ENCODE measurements at regions not wholly inside any gene's neighbourhood (a gene's known extent, or its start where the extent isn't known, plus 50 kb on each side); places are given as distances from the start of the nearest gene placed in this dataset.

GRCh38 chrX:39665830-39666518 is 431.8 kb downstream of the BCOR start:
- no peak for DNase-seq
- no peak overlapping the region for H3K4me3 ChIP-seq
- no peaks in the 10 kb centered on the region for H3K36me3 ChIP-seq
- intact Hi-C loops (cut with DNase I), result no loop called here
- no peak overlapping the region for H3K27ac ChIP-seq
- H3K4me1 ChIP-seq, result no peaks in the 10 kb centered on the region
- H3K9me3 ChIP-seq, result no peaks in the 10 kb centered on the region
- H3K27me3 ChIP-seq (ENCODE audit: low read depth), result no peaks in the 10 kb centered on the region
- no peak for TF ChIP-seq CTCF (IDR thresholded peaks at IDR 0.05)
- ATAC-seq, result no peak

GRCh38 chrX:39667191-39667590 is 430.6 kb downstream of the BCOR start:
- DNase-seq (no peak), ATAC-seq (no peak)
- Histone ChIP-seq H3K27ac (no peak overlapping the region), H3K4me3 (no peak overlapping the region), H3K4me1 (no peaks in the 10 kb centered on the region), H3K9me3 (no peaks in the 10 kb centered on the region), H3K27me3 (ENCODE audit: low read depth) (no peaks in the 10 kb centered on the region), H3K36me3 (no peaks in the 10 kb centered on the region)
- intact Hi-C loops (cut with DNase I), result no loop called here
- no peak for TF ChIP-seq CTCF (IDR thresholded peaks at IDR 0.05)

- DNase-seq (no peak), ATAC-seq (no peak)
- Histone ChIP-seq H3K36me3 (no peaks in the 10 kb centered on the region), H3K9me3 (no peaks in the 10 kb centered on the region), H3K4me3 (no peak overlapping the region), H3K27me3 (ENCODE audit: low read depth) (no peaks in the 10 kb centered on the region), H3K27ac (no peak overlapping the region), H3K4me1 (no peaks in the 10 kb centered on the region)
- intact Hi-C loops (cut with DNase I), result no loop called here
- TF ChIP-seq CTCF (IDR thresholded peaks at IDR 0.05), result no peak
Observed at GRCh38 chrX:39667736-39668482, 429.8 kb downstream of the BCOR start.

GRCh38 chrX:39669668-39670067 is 428.1 kb downstream of the BCOR start:
- Histone ChIP-seq H3K4me3 (no peak overlapping the region), H3K9me3 (no peaks in the 10 kb centered on the region), H3K4me1 (no peaks in the 10 kb centered on the region), H3K36me3 (no peaks in the 10 kb centered on the region), H3K27me3 (ENCODE audit: low read depth) (no peaks in the 10 kb centered on the region), H3K27ac (no peak overlapping the region)
- intact Hi-C loops (cut with DNase I), result no loop called here
- no peak for ATAC-seq
- TF ChIP-seq CTCF (IDR thresholded peaks at IDR 0.05), result no peak
- no peak for DNase-seq

- ATAC-seq, result no peak
- Histone ChIP-seq H3K4me1 (no peaks in the 10 kb centered on the region), H3K36me3 (no peaks in the 10 kb centered on the region), H3K9me3 (no peaks in the 10 kb centered on the region), H3K4me3 (no peak overlapping the region), H3K27me3 (ENCODE audit: low read depth) (no peaks in the 10 kb centered on the region), H3K27ac (no peak overlapping the region)
- intact Hi-C loops (cut with DNase I), result no loop called here
- TF ChIP-seq CTCF (IDR thresholded peaks at IDR 0.05), result no peak
- DNase-seq, result no peak
Observed at GRCh38 chrX:39670281-39670680, 427.5 kb downstream of the BCOR start.

Measured in lower lobe of right lung (tissue), 2 donors.